Upper lobe of right lung (tissue), 1 donor: ENCODE measurements at regions not wholly inside any gene's neighbourhood (a gene's known extent, or its start where the extent isn't known, plus 50 kb on each side); places are given as distances from the start of the nearest gene placed in this dataset.

Source experiments
- ATAC-seq: fragments of 200-7000 bp; cut with Tn5 transposase; one replicate; pipeline ENCODE4 v1.9.1; 2020; ENCODE audit warnings: mild to moderate bottlenecking, moderate library complexity
- DNase-seq: peaks from one replicate; pipeline ENCODE4 v3.0.0-alpha.2; 2020
- H3K27ac ChIP-seq: fragments of 200-600 bp; one replicate; pipeline ENCODE4 v1.8.0; 2022
- H3K27me3 ChIP-seq: fragments of 200-600 bp; one replicate; pipeline ENCODE4 v1.8.0; 2022; ENCODE audit warnings: mild to moderate bottlenecking
- H3K36me3 ChIP-seq: fragments of 200-600 bp; one replicate; pipeline ENCODE4 v1.8.0; 2022
- H3K4me1 ChIP-seq: fragments of 200-600 bp; one replicate; pipeline ENCODE4 v1.8.0; 2022
- H3K4me3 ChIP-seq: fragments of 200-600 bp; one replicate; pipeline ENCODE4 v1.8.0; 2022; ENCODE audit warnings: mild to moderate bottlenecking
- H3K9me3 ChIP-seq: fragments of 200-600 bp; one replicate; pipeline ENCODE4 v1.8.0; 2022
- CTCF ChIP-seq: fragments of 200-600 bp; IDR thresholded peaks from one replicate; pipeline ENCODE4 v1.8.0; 2022; ENCODE audit warnings: antibody characterized with exemption
- intact Hi-C: fragments of 100-400 bp; cut with DNase I; formaldehyde crosslinking; loops from one replicate; pipeline ENCODE4 v1.11.0; 2022
- donor health status: DM: no; HTN: yes; CAD: no; lungs with severe emphysema.

- ATAC-seq = no peak
- Histone ChIP-seq H3K4me1 (no peaks in the 10 kb centered on the region), H3K4me3 (no peak overlapping the region), H3K36me3 (no peaks in the 10 kb centered on the region), H3K9me3 (no peaks in the 10 kb centered on the region), H3K27ac (no peak overlapping the region), H3K27me3 (no peaks in the 10 kb centered on the region)
- no peak for DNase-seq
- intact Hi-C loops = no loop called here
- no peak for TF ChIP-seq CTCF
Observed at GRCh38 chr18:46243673-46244072, 139.5 kb downstream of the HAUS1 start.

GRCh38 chr18:46246101-46246500 lies 141.9 kb downstream of the HAUS1 start:
- H3K9me3 ChIP-seq = no peaks in the 10 kb centered on the region
- no peak for ATAC-seq
- peaks cover 10% of the 10 kb centered on the region for H3K4me1 ChIP-seq
- no peak overlapping the region for H3K4me3 ChIP-seq
- intact Hi-C loops = no loop called here
- H3K27ac ChIP-seq = no peak overlapping the region
- no peak for TF ChIP-seq CTCF
- no peaks in the 10 kb centered on the region for H3K36me3 ChIP-seq
- H3K27me3 ChIP-seq = no peaks in the 10 kb centered on the region
- DNase-seq = no peak

DNA sequence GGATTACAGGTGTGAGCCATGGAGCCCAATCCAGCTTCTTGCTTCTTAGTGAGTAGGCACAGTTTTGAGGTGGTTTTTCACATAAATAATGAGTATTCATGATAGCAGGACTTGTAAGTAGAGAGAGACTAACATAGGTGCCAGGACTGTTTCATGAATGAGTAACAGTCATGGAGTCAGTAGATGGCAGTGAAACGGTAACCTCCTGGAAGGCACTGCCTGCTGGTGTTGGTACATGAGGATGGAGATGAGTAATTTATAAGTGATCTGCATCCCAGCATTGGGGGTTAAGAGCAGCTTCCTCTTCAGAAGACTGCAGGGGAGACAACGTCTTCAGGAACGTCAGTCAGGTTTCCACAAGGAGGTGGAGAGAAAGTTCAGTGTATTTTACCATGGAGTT lies 143.8 kb downstream of the HAUS1 start:
- TF ChIP-seq CTCF = no peak

GRCh38 chr18:46250084-46250811 lies 146.1 kb downstream of the HAUS1 start:
- no peaks in the 10 kb centered on the region for H3K27me3 ChIP-seq
- DNase-seq (no peak), ATAC-seq (peak; percentile 91)
- intact Hi-C loops = no loop called here
- H3K4me3 ChIP-seq = no peak overlapping the region
- H3K4me1 ChIP-seq = peaks cover 10% of the 10 kb centered on the region
- H3K36me3 ChIP-seq = peaks cover 7% of the 10 kb centered on the region
- TF ChIP-seq CTCF = no peak
- H3K9me3 ChIP-seq = no peaks in the 10 kb centered on the region
- peak overlapping the region; percentile 55 for H3K27ac ChIP-seq

More for the DNA sequence above, 143.8 kb downstream of the HAUS1 start:
- DNase-seq (no peak), ATAC-seq (no peak)
- H3K4me3 ChIP-seq = no peak overlapping the region
- H3K36me3 ChIP-seq = no peaks in the 10 kb centered on the region
- H3K27me3 ChIP-seq = no peaks in the 10 kb centered on the region
- no peaks in the 10 kb centered on the region for H3K9me3 ChIP-seq
- intact Hi-C loops = no loop called here
- H3K4me1 ChIP-seq = peaks cover 10% of the 10 kb centered on the region
- no peak overlapping the region for H3K27ac ChIP-seq

GRCh38 chr18:46250812-46251173 lies 146.6 kb downstream of the HAUS1 start:
- Histone ChIP-seq H3K9me3 (no peaks in the 10 kb centered on the region), H3K4me1 (peaks cover 10% of the 10 kb centered on the region), H3K27me3 (no peaks in the 10 kb centered on the region), H3K4me3 (no peak overlapping the region), H3K27ac (peak overlapping the region; percentile 25), H3K36me3 (peaks cover 10% of the 10 kb centered on the region)
- intact Hi-C loops = no loop called here
- no peak for DNase-seq
- ATAC-seq = peak; percentile 75
- TF ChIP-seq CTCF = no peak

GRCh38 chr18:46252759-46253158 lies 148.6 kb downstream of the HAUS1 start:
- peaks cover 10% of the 10 kb centered on the region for H3K4me1 ChIP-seq
- H3K36me3 ChIP-seq = peaks cover 17% of the 10 kb centered on the region
- DNase-seq = no peak
- H3K9me3 ChIP-seq = no peaks in the 10 kb centered on the region
- H3K27ac ChIP-seq = no peak overlapping the region
- no peak for TF ChIP-seq CTCF
- H3K27me3 ChIP-seq = no peaks in the 10 kb centered on the region
- intact Hi-C loops = no loop called here
- no peak overlapping the region for H3K4me3 ChIP-seq
- no peak for ATAC-seq
